HG02973 (cell line): ENCODE measurements at regions not wholly inside any gene's neighbourhood (a gene's known extent, or its start where the extent isn't known, plus 50 kb on each side); places are given as distances from the start of the nearest gene placed in this dataset.

Source experiments
- ATAC-seq: cut with Tn5 transposase; IDR thresholded peaks from one replicate; pipeline ENCODE4 v1.9.1; 2021; ENCODE audit warnings: moderate library complexity; ENCODE audit not compliant: unreplicated experiment

GRCh38 chr17:71914812-71915211, 206.0 kb upstream of the SOX9 start:
- no peak for ATAC-seq

GRCh38 chr17:71917715-71918114, 203.1 kb upstream of the SOX9 start:
- no peak for ATAC-seq

DNA sequence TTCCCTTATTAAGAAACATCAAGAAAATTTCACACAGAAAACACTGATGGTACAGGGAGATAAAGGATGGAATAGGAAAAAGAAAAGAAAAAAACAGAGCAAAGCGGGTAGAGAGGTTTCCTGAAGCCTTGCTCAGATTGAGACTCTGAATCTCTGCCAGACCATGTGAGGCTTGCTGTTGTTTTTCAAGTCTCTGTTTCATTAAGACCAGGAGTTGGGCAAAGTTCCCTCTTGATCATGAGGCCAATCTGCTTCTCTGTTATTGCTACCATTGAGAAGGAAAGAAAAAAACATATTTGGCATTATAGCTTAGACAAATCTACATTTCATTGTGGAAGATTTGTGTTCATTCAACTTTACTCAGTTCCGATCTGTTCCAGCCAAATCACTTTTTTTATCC, 201.6 kb upstream of the SOX9 start:
- no peak for ATAC-seq

DNA sequence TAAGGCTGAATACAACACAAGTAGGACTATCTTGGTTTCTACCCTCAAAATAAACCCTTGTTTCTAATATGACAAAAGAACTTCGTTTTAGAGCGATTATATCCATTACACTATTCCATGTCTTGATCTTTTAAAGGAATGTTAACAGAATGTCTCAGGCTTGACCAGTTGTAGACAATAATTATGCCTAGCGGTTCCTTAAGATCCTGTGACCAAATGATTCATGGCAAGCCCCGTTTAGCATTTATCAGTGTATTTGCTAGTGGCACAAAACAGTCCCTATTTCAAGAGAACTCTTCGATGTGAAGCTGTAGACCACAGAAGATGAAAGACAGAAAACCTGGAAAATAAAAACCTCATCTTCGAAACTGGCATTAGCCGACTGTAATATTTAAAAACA, 200.9 kb upstream of the SOX9 start:
- ATAC-seq = no peak

DNA sequence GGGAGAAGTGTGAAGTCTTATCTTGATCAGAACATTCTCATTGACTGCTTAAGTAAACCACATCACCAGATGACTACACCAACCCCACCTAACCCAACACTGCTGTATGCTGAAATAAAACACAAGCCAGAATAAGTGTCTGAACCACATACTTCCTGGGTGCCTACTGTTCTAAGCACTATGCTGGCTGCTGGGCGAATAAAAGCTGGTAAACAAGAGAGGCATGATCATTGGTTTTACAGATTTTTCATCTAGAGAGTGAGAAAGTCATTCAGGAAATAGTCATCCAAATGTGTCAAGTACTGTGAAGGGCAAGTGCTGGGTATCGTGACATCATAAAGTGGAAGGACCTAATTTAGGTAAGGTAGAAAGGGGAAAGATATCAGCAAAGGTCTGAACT, 199.0 kb upstream of the SOX9 start:
- no peak for ATAC-seq

- ATAC-seq = no peak
Observed at GRCh38 chr17:71922439-71922838, 198.4 kb upstream of the SOX9 start.

- no peak for ATAC-seq
Observed at GRCh38 chr17:71926746-71927398, 193.9 kb upstream of the SOX9 start.

DNA sequence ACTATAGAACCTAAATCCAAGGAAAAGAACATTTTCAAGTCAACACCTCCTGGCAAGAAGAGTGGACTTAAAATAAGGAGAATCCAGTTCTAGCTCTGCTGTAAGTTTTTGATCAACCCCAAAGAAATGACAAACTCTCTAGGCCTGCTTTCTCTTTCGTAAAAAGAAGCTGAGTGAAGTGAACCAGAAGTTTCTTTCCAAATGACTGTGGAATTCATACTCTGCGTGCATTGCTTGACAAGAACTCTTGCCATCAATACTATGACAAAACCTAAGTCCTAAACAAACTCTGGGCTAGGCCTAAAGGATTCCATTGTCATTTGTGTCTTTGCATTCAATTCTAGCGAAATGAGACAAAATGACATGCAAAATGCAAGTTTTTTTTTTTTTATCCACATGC, 187.5 kb upstream of the SOX9 start:
- ATAC-seq = no peak

GRCh38 chr17:71934520-71934919, 186.3 kb upstream of the SOX9 start:
- ATAC-seq = no peak

- no peak for ATAC-seq
Observed at GRCh38 chr17:71935341-71935740, 185.5 kb upstream of the SOX9 start.

DNA sequence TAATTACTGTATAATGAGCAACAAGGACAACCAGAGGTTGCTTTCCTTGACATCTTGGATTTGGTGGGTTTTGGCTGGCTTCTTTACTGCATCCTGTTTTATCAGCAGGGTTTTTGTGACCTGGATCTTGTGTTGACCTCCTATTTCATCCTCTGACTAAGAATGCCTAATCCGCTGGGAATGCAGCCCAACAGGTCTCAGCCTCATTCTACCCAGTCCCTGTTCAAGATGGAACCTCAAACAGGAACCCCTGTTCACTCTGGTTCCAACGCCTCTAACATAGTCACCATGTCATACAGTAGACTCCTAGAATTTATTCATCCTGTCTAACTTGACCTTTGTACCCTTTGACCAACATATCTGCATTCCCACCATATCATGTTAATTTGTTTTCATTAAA, 183.8 kb upstream of the SOX9 start:
- no peak for ATAC-seq

DNA sequence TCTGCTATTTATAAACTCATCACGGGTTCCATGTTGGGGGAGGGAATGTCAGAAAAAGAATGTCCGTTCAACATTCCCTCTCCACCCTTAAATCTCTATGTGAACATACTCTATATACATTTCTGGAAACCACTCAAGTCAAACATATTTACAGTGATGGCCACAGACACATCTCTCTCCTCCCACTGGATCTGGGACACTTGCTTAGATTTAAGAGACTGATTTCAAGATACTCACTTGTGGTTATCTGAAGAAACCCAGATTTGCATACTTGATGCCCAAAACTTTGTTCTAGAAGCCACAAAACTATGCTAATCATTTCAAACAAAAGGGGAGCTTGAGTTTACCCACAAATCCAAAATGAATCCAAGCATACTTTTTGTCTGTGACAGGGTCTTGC, 182.9 kb upstream of the SOX9 start:
- no peak for ATAC-seq

GRCh38 chr17:71938340-71939010, 182.3 kb upstream of the SOX9 start:
- no peak for ATAC-seq

GRCh38 chr17:71941920-71942319, 178.9 kb upstream of the SOX9 start:
- no peak for ATAC-seq

- no peak for ATAC-seq
Observed at GRCh38 chr17:71942626-71943025, 178.2 kb upstream of the SOX9 start.

GRCh38 chr17:71948703-71949422, 172.0 kb upstream of the SOX9 start:
- ATAC-seq = no peak

- ATAC-seq = no peak
Observed at GRCh38 chr17:71959154-71959553, 161.7 kb upstream of the SOX9 start.

DNA sequence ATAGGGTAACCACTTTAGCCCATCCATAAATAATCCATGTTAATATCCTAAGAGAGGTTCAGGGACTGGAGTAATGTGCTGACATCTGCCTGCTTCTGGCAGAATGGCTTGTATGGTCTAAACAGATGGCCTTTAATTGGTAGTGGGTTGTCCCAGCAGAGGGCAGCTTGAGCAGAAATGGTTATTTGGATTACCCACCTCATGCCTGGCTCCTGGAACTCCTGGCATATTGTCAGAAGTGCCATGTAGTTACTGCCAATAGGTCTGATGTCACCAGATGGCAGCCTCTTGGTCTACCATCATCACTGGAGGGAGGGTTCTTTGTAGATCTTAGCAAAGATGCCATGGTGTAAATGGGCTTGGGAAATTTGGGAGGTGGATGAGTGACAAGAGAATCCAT, 157.5 kb upstream of the SOX9 start:
- ATAC-seq = no peak

GRCh38 chr17:71963791-71964190, 157.0 kb upstream of the SOX9 start:
- no peak for ATAC-seq

- ATAC-seq = no peak
Observed at GRCh38 chr17:71964559-71964958, 156.3 kb upstream of the SOX9 start.

DNA sequence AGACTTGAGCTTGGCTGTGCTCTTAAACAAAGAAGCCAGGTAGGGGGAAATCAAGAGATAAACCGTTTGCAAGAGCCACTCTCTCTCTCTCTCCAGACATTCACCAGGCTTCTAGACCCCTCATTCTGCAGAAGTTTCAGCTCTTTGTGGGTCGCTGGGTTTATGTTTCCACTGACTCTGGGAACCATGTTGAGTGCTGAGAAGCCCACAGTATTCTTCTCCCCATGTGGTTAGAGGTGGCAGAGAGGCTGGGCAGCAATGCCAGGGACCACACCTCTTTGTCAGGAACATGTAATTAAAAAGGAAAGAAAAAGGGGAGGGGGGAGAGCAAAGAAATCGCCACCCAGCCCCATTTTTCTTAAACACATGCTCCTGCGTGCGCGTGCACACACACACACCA, 154.8 kb upstream of the SOX9 start:
- ATAC-seq = no peak
